ENCODE measurements at regions not wholly inside any gene's neighbourhood (a gene's known extent, or its start where the extent isn't known, plus 50 kb on each side); places are given as distances from the start of the nearest gene placed in this dataset.

- Histone ChIP-seq H3K4me2 (ENCODE audit: low read length) (no peak overlapping the region), H4K20me1 (ENCODE audit: insufficient read depth, low read length) (no peaks in the 10 kb centered on the region), H3K27ac (ENCODE audit: low read length) (no peak overlapping the region), H3K36me3 (replicated peaks; ENCODE audit: low read depth, low read length) (no peaks in the 10 kb centered on the region), H3K4me3 (ENCODE audit: low read length) (no peak overlapping the region), H2AFZ (ENCODE audit: low read depth, low read length) (no peak overlapping the region), H3K79me2 (ENCODE audit: low read length) (no peaks in the 10 kb centered on the region), H3K4me1 (ENCODE audit: low read length) (no peaks in the 10 kb centered on the region), H3K27me3 (ENCODE audit: low read depth, low read length) (no peaks in the 10 kb centered on the region), H3K9me3 (ENCODE audit: insufficient read depth, low read length) (no peaks in the 10 kb centered on the region), H3K9ac (ENCODE audit: low read length) (no peak overlapping the region)
- TF ChIP-seq EZH2phosphoT487 (IDR thresholded peaks at IDR 0.05; ENCODE audit: low read depth) (no peak), CTCF (IDR thresholded peaks at IDR 0.05; ENCODE audit: low read depth, low read length) (no peak)
These were observed 62.5 kb upstream of the PAPOLG start for GRCh38 chr2:60693551-60693950.

- Histone ChIP-seq H3K9me3 (ENCODE audit: insufficient read depth, low read length) (no peaks in the 10 kb centered on the region), H3K36me3 (replicated peaks; ENCODE audit: low read depth, low read length) (no peaks in the 10 kb centered on the region), H4K20me1 (ENCODE audit: insufficient read depth, low read length) (no peaks in the 10 kb centered on the region), H3K4me3 (ENCODE audit: low read length) (no peak overlapping the region), H3K9ac (ENCODE audit: low read length) (no peak overlapping the region), H2AFZ (ENCODE audit: low read depth, low read length) (no peak overlapping the region), H3K27ac (ENCODE audit: low read length) (no peak overlapping the region), H3K27me3 (ENCODE audit: low read depth, low read length) (no peaks in the 10 kb centered on the region), H3K4me1 (ENCODE audit: low read length) (peaks cover 5% of the 10 kb centered on the region), H3K79me2 (ENCODE audit: low read length) (no peaks in the 10 kb centered on the region), H3K4me2 (ENCODE audit: low read length) (no peak overlapping the region)
- no peak for TF ChIP-seq CTCF (IDR thresholded peaks at IDR 0.05; ENCODE audit: low read depth, low read length)
- no peak for TF ChIP-seq EZH2phosphoT487 (IDR thresholded peaks at IDR 0.05; ENCODE audit: low read depth)
These were observed 60.3 kb upstream of the PAPOLG start for GRCh38 chr2:60695793-60696192.

GRCh38 chr2:60699617-60700016 is 56.5 kb upstream of the PAPOLG start:
- Histone ChIP-seq H3K4me1 (ENCODE audit: low read length) (peaks cover 5% of the 10 kb centered on the region), H3K27me3 (ENCODE audit: low read depth, low read length) (no peaks in the 10 kb centered on the region), H3K36me3 (replicated peaks; ENCODE audit: low read depth, low read length) (no peaks in the 10 kb centered on the region), H3K9ac (ENCODE audit: low read length) (no peak overlapping the region), H3K4me2 (ENCODE audit: low read length) (no peak overlapping the region), H3K9me3 (ENCODE audit: insufficient read depth, low read length) (no peaks in the 10 kb centered on the region), H3K79me2 (ENCODE audit: low read length) (no peaks in the 10 kb centered on the region), H2AFZ (ENCODE audit: low read depth, low read length) (no peak overlapping the region), H4K20me1 (ENCODE audit: insufficient read depth, low read length) (no peaks in the 10 kb centered on the region), H3K4me3 (ENCODE audit: low read length) (no peak overlapping the region), H3K27ac (ENCODE audit: low read length) (no peak overlapping the region)
- TF ChIP-seq CTCF (IDR thresholded peaks at IDR 0.05; ENCODE audit: low read depth, low read length) (no peak), EZH2phosphoT487 (IDR thresholded peaks at IDR 0.05; ENCODE audit: low read depth) (no peak)

- Histone ChIP-seq H3K4me2 (ENCODE audit: low read length) (no peak overlapping the region), H3K27ac (ENCODE audit: low read length) (no peak overlapping the region), H3K36me3 (replicated peaks; ENCODE audit: low read depth, low read length) (no peaks in the 10 kb centered on the region), H3K9ac (ENCODE audit: low read length) (no peak overlapping the region), H3K4me3 (ENCODE audit: low read length) (no peak overlapping the region), H2AFZ (ENCODE audit: low read depth, low read length) (no peak overlapping the region), H4K20me1 (ENCODE audit: insufficient read depth, low read length) (no peaks in the 10 kb centered on the region), H3K27me3 (ENCODE audit: low read depth, low read length) (no peaks in the 10 kb centered on the region), H3K9me3 (ENCODE audit: insufficient read depth, low read length) (no peaks in the 10 kb centered on the region), H3K4me1 (ENCODE audit: low read length) (peaks cover 5% of the 10 kb centered on the region; the same call in 1 of the 2 replicates), H3K79me2 (ENCODE audit: low read length) (no peaks in the 10 kb centered on the region)
- TF ChIP-seq EZH2phosphoT487 (IDR thresholded peaks at IDR 0.05; ENCODE audit: low read depth) (no peak), CTCF (IDR thresholded peaks at IDR 0.05; ENCODE audit: low read depth, low read length) (no peak)
These were observed 50.0 kb upstream of the PAPOLG start for GRCh38 chr2:60706021-60706420.
